ENCODE measurements at regions not wholly inside any gene's neighbourhood (a gene's known extent, or its start where the extent isn't known, plus 50 kb on each side); places are given as distances from the start of the nearest gene placed in this dataset.

DNA sequence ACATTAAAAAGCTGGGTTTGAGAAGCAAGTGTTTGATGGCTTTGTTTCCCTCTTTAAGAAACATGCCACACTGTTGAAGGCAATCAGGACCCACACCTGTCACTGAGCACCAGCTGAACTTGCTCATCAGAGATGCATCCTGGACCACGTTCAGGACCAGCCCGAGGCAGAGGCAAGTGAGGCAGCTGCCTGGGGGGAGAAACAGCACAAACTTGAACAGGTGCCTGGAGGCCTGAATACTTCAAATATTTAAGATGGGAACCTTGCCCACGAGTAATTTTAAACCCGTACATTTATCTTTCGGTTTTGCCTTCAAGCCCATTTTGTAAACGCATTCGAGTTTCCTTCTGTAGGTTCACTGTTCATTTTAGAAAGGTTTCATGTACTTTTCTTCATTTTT lies 421.3 kb downstream of the NYAP2 start:
- TF ChIP-seq CTCF (conservative IDR thresholded peaks at IDR 0.05) (no peak), ZFX (IDR thresholded peaks at IDR 0.05) (no peak)
